Naive thymus-derived CD8-positive, alpha-beta T cell (primary cell): ENCODE measurements at regions not wholly inside any gene's neighbourhood (a gene's known extent, or its start where the extent isn't known, plus 50 kb on each side); places are given as distances from the start of the nearest gene placed in this dataset.
"Not testable (repeated sequence)": the region's sequence is repeated elsewhere in the genome, so short reads cannot be mapped to it uniquely, and the experiment has no call there.

Experiments used
- ATAC-seq, 2 donors: fragments of 150-1000 bp; cut with Tn5 transposase in 1 of 2; sonication (Bioruptor Pico), chemical (Tn5 transposase) in 1 of 2; 1 replicate in 1 of 2; 2 replicates in 1 of 2; pipeline ENCODE4 v1.10.0; 2021; ENCODE audit warnings: mild to moderate bottlenecking in 2 of 2, moderate library complexity in 2 of 2
- POLR2A ChIA-PET: fragments of 350-600 bp; sonication (Branson Sonifier 250); formaldehyde crosslinking; loops from one replicate; lab custom pipeline; 2021; ENCODE audit warnings: antibody characterized with exemption; lab: Charles Lee
- DNase-seq, 10 donors: peaks; one replicate each; pipeline versions ENCODE4 v3.0.0 to v3.0.0-alpha.2; 2020 to 2022
- H3K27ac Mint-ChIP-seq, 10 donors: one replicate each; pipeline ENCODE4 v1.8.0; 2020 to 2022; ENCODE audit warnings: mild to moderate bottlenecking in 10 of 10, mixed read lengths in 10 of 10, moderate library complexity in 4 of 10, inconsistent platforms in 1 of 10
- H3K27me3 Mint-ChIP-seq, 5 donors: one replicate each; pipeline ENCODE4 v1.8.0; 2021 to 2022; ENCODE audit warnings: mixed read lengths in 5 of 5
- H3K36me3 Mint-ChIP-seq, 3 donors: one replicate each; pipeline ENCODE4 v1.8.0; 2020 to 2022; ENCODE audit warnings: mixed read lengths in 3 of 3, mild to moderate bottlenecking in 2 of 3, inconsistent platforms in 1 of 3
- H3K4me1 Mint-ChIP-seq, 4 donors: one replicate each; pipeline ENCODE4 v1.8.0; 2021 to 2022; ENCODE audit warnings: mixed read lengths in 4 of 4
- H3K4me3 Mint-ChIP-seq, 10 donors: one replicate each; pipeline ENCODE4 v1.8.0; 2020 to 2022; ENCODE audit warnings: mild to moderate bottlenecking in 10 of 10, mixed read lengths in 10 of 10, moderate library complexity in 6 of 10, inconsistent platforms in 1 of 10
- H3K9me3 Mint-ChIP-seq, 9 donors: one replicate each; pipeline ENCODE4 v1.8.0; 2020 to 2022; ENCODE audit warnings: mixed read lengths in 9 of 9, mild to moderate bottlenecking in 3 of 9, inconsistent platforms in 1 of 9, moderate library complexity in 1 of 9

GRCh38 chrX:140086691-140087090 lies 121.4 kb upstream of the CXorf66 start:
- Mint-ChIP-seq H3K27ac (no peak overlapping the region), H3K36me3 (no peaks in the 10 kb centered on the region), H3K4me3 (no peak overlapping the region), H3K27me3 (peaks cover 0 to 26% (median 7%) of the 10 kb centered on the region in 5 donors), H3K4me1 (no peaks in the 10 kb centered on the region), H3K9me3 (no peaks in the 10 kb centered on the region)
- POLR2A ChIA-PET, result no interaction called here
- no peak for DNase-seq
- no peak for ATAC-seq

- H3K27me3 Mint-ChIP-seq, POLR2A ChIA-PET, H3K9me3 Mint-ChIP-seq, H3K36me3 Mint-ChIP-seq, DNase-seq, ATAC-seq, H3K4me1 Mint-ChIP-seq, H3K4me3 Mint-ChIP-seq, H3K27ac Mint-ChIP-seq: not testable (repeated sequence)
Observed at GRCh38 chrX:140074851-140075250, 109.5 kb upstream of the CXorf66 start.

GRCh38 chrX:140071037-140071436 lies 105.7 kb upstream of the CXorf66 start:
- no peak for DNase-seq
- Mint-ChIP-seq H3K36me3 (no peaks in the 10 kb centered on the region), H3K4me3 (no peak overlapping the region), H3K27ac (no peak overlapping the region), H3K27me3 (peaks cover 0 to 2% (median 0%) of the 10 kb centered on the region in 5 donors), H3K9me3 (no peaks in the 10 kb centered on the region), H3K4me1 (no peaks in the 10 kb centered on the region)
- POLR2A ChIA-PET, result no interaction called here
- no peak for ATAC-seq

GRCh38 chrX:140065961-140066662 lies 100.8 kb upstream of the CXorf66 start:
- H3K4me1 Mint-ChIP-seq, result no peaks in the 10 kb centered on the region
- H3K27me3 Mint-ChIP-seq, result peaks cover 0 to 2% (median 0%) of the 10 kb centered on the region in 5 donors
- POLR2A ChIA-PET, result no interaction called here
- no peak overlapping the region for H3K27ac Mint-ChIP-seq
- H3K36me3 Mint-ChIP-seq, result no peaks in the 10 kb centered on the region
- no peak for DNase-seq
- H3K4me3 Mint-ChIP-seq, result no peak overlapping the region
- no peak for ATAC-seq
- no peaks in the 10 kb centered on the region for H3K9me3 Mint-ChIP-seq

- Mint-ChIP-seq H3K4me3 (no peak overlapping the region), H3K27ac (no peak overlapping the region), H3K27me3 (peaks cover 0 to 2% (median 0%) of the 10 kb centered on the region in 5 donors), H3K36me3 (no peaks in the 10 kb centered on the region), H3K4me1 (no peaks in the 10 kb centered on the region), H3K9me3 (no peaks in the 10 kb centered on the region)
- POLR2A ChIA-PET, result no interaction called here
- DNase-seq, result no peak
- no peak for ATAC-seq
Observed at GRCh38 chrX:140064993-140065392, 99.7 kb upstream of the CXorf66 start.

- Mint-ChIP-seq H3K4me3 (peak overlapping the region in 3 of 10 donors; percentile 24 to 32 (median 31)), H3K4me1 (peaks cover 0 to 6% (median 2%) of the 10 kb centered on the region in 4 donors), H3K36me3 (no peaks in the 10 kb centered on the region), H3K27ac (no peak overlapping the region), H3K27me3 (peaks cover 0 to 4% (median 4%) of the 10 kb centered on the region in 5 donors), H3K9me3 (no peaks in the 10 kb centered on the region)
- ATAC-seq, result peak in 1 of 2 donors; percentile 45
- POLR2A ChIA-PET, result no interaction called here
- DNase-seq, result peak in 8 of 10 donors; percentile 8 to 44 (median 37)
Observed at GRCh38 chrX:140057001-140057411, 91.7 kb upstream of the CXorf66 start.

- POLR2A ChIA-PET, result no interaction called here
- Mint-ChIP-seq H3K27me3 (peaks cover 0 to 4% (median 4%) of the 10 kb centered on the region in 5 donors), H3K4me3 (no peak overlapping the region), H3K36me3 (no peaks in the 10 kb centered on the region), H3K9me3 (no peaks in the 10 kb centered on the region), H3K27ac (no peak overlapping the region), H3K4me1 (peaks cover 0 to 6% (median 2%) of the 10 kb centered on the region in 4 donors)
- no peak for DNase-seq
- ATAC-seq, result no peak
Observed at GRCh38 chrX:140053846-140054245, 88.5 kb upstream of the CXorf66 start.

GRCh38 chrX:140050906-140051305 lies 85.6 kb upstream of the CXorf66 start:
- Mint-ChIP-seq H3K27ac (no peak overlapping the region), H3K36me3 (no peaks in the 10 kb centered on the region), H3K27me3 (peaks cover 0 to 4% (median 2%) of the 10 kb centered on the region in 5 donors)

GRCh38 chrX:140040386-140040785 lies 75.1 kb upstream of the CXorf66 start:
- ATAC-seq (no peak), DNase-seq (no peak)
- H3K4me1 Mint-ChIP-seq, result no peaks in the 10 kb centered on the region
- H3K9me3 Mint-ChIP-seq, result peaks cover 0 to 22% (median 6%) of the 10 kb centered on the region in 9 donors
- peaks cover 0 to 6% (median 0%) of the 10 kb centered on the region in 3 donors for H3K36me3 Mint-ChIP-seq
- POLR2A ChIA-PET, result no interaction called here
- H3K27me3 Mint-ChIP-seq, result peaks cover 0 to 9% (median 2%) of the 10 kb centered on the region in 5 donors
- no peak overlapping the region for H3K27ac Mint-ChIP-seq
- H3K4me3 Mint-ChIP-seq, result no peak overlapping the region

More at GRCh38 chrX:140050906-140051305, 85.6 kb upstream of the CXorf66 start:
- Mint-ChIP-seq H3K4me3 (no peak overlapping the region), H3K9me3 (no peaks in the 10 kb centered on the region), H3K4me1 (no peaks in the 10 kb centered on the region)
- DNase-seq, result no peak
- ATAC-seq, result no peak
- POLR2A ChIA-PET, result no interaction called here

- ATAC-seq (no peak), DNase-seq (no peak)
- no peak overlapping the region for H3K27ac Mint-ChIP-seq
- POLR2A ChIA-PET, result no interaction called here
- peaks cover 0 to 6% (median 0%) of the 10 kb centered on the region in 3 donors for H3K36me3 Mint-ChIP-seq
- H3K27me3 Mint-ChIP-seq, result peaks cover 0 to 15% (median 3%) of the 10 kb centered on the region in 5 donors
- H3K9me3 Mint-ChIP-seq, result peaks cover 0 to 22% (median 6%) of the 10 kb centered on the region in 9 donors
- H3K4me1 Mint-ChIP-seq, result no peaks in the 10 kb centered on the region
- H3K4me3 Mint-ChIP-seq, result no peak overlapping the region
Observed at GRCh38 chrX:140038842-140039241, 73.5 kb upstream of the CXorf66 start.

- no peak overlapping the region for H3K4me3 Mint-ChIP-seq
- ATAC-seq, result no peak
- H3K9me3 Mint-ChIP-seq, result peaks cover 0 to 17% (median 6%) of the 10 kb centered on the region in 9 donors
- peaks cover 0 to 6% (median 0%) of the 10 kb centered on the region in 3 donors for H3K36me3 Mint-ChIP-seq
- H3K27ac Mint-ChIP-seq, result no peak overlapping the region
- no peaks in the 10 kb centered on the region for H3K4me1 Mint-ChIP-seq
- H3K27me3 Mint-ChIP-seq, result peaks cover 2 to 32% (median 7%) of the 10 kb centered on the region in 5 donors
- POLR2A ChIA-PET, result no interaction called here
- DNase-seq, result no peak
Observed at GRCh38 chrX:140034916-140035315, 69.6 kb upstream of the CXorf66 start.

GRCh38 chrX:140022482-140022881 lies 57.2 kb upstream of the CXorf66 start:
- Mint-ChIP-seq H3K27me3 (peaks cover 0 to 1% (median 0%) of the 10 kb centered on the region in 5 donors), H3K4me3 (no peak overlapping the region), H3K9me3 (peaks cover 0 to 2% (median 0%) of the 10 kb centered on the region in 9 donors), H3K4me1 (no peaks in the 10 kb centered on the region), H3K27ac (no peak overlapping the region), H3K36me3 (no peaks in the 10 kb centered on the region)
- POLR2A ChIA-PET, result no interaction called here
- ATAC-seq (no peak), DNase-seq (no peak)

- H3K9me3 Mint-ChIP-seq, H3K4me3 Mint-ChIP-seq, H3K27me3 Mint-ChIP-seq, ATAC-seq, DNase-seq, POLR2A ChIA-PET, H3K4me1 Mint-ChIP-seq, H3K27ac Mint-ChIP-seq, H3K36me3 Mint-ChIP-seq: not testable (repeated sequence)
Observed at GRCh38 chrX:140019134-140019533, 53.8 kb upstream of the CXorf66 start.
